HG02759 (cell line): ENCODE measurements at regions not wholly inside any gene's neighbourhood (a gene's known extent, or its start where the extent isn't known, plus 50 kb on each side); places are given as distances from the start of the nearest gene placed in this dataset.

ENCODE experiments used
- ATAC-seq: cut with Tn5 transposase; IDR thresholded peaks from one replicate; pipeline ENCODE4 v1.9.1; 2021; ENCODE audit warnings: mild to moderate bottlenecking, moderate library complexity; ENCODE audit not compliant: unreplicated experiment

- no peak for ATAC-seq
These were observed 73.4 kb upstream of the PROX1 start for GRCh38 chr1:213914392-213914791.

- ATAC-seq, result no peak
These were observed 66.5 kb upstream of the PROX1 start for GRCh38 chr1:213921311-213921710.

- ATAC-seq, result no peak
These were observed 66.1 kb upstream of the PROX1 start for GRCh38 chr1:213921712-213922111.

- no peak for ATAC-seq
These were observed 62.1 kb upstream of the PROX1 start for GRCh38 chr1:213925531-213926182.

- ATAC-seq, result no peak
These were observed 59.9 kb upstream of the PROX1 start for GRCh38 chr1:213927846-213928245.

GRCh38 chr1:213929398-213929797 is 58.4 kb upstream of the PROX1 start:
- no peak for ATAC-seq

GRCh38 chr1:213931836-213932235 is 55.9 kb upstream of the PROX1 start:
- no peak for ATAC-seq

- ATAC-seq, result no peak
These were observed 54.4 kb upstream of the PROX1 start for GRCh38 chr1:213933336-213933735.

- ATAC-seq, result no peak
These were observed 53.1 kb upstream of the PROX1 start for GRCh38 chr1:213934649-213935048.

- ATAC-seq, result no peak
These were observed 51.2 kb upstream of the PROX1 start for GRCh38 chr1:213936571-213936970.
